ENCODE measurements at regions not wholly inside any gene's neighbourhood (a gene's known extent, or its start where the extent isn't known, plus 50 kb on each side); places are given as distances from the start of the nearest gene placed in this dataset.
A peak's percentile ranks its signal among the peaks of the same experiment; 100 is the strongest.

GRCh38 chr1:242651817-242652216 is 127.3 kb upstream of the PLD5 start:
- TF ChIP-seq CTCF (IDR thresholded peaks at IDR 0.05; ENCODE audit: low read depth, low read length, poor library complexity, severe bottlenecking) (peak; percentile 52), EZH2phosphoT487 (IDR thresholded peaks at IDR 0.05; ENCODE audit: borderline replicate concordance, low read length) (no peak)

Measured in DOHH2 (cell line).